ENCODE measurements at regions not wholly inside any gene's neighbourhood (a gene's known extent, or its start where the extent isn't known, plus 50 kb on each side); places are given as distances from the start of the nearest gene placed in this dataset.

GRCh38 chr14:44142006-44142405 lies 365.1 kb downstream of the FSCB start:
- no peak for TF ChIP-seq CTCF (IDR thresholded peaks at IDR 0.05; ENCODE audit: borderline replicate concordance, extremely low read depth, low read length, poor library complexity, severe bottlenecking)
- TF ChIP-seq EZH2 (IDR thresholded peaks at IDR 0.05; ENCODE audit: borderline replicate concordance, low read depth, low read length, severe bottlenecking), result no peak

All from DND-41 (cell line).